ENCODE measurements at regions not wholly inside any gene's neighbourhood (a gene's known extent, or its start where the extent isn't known, plus 50 kb on each side); places are given as distances from the start of the nearest gene placed in this dataset.
"Not testable (repeated sequence)": the region's sequence is repeated elsewhere in the genome, so short reads cannot be mapped to it uniquely, and the experiment has no call there.

DNA sequence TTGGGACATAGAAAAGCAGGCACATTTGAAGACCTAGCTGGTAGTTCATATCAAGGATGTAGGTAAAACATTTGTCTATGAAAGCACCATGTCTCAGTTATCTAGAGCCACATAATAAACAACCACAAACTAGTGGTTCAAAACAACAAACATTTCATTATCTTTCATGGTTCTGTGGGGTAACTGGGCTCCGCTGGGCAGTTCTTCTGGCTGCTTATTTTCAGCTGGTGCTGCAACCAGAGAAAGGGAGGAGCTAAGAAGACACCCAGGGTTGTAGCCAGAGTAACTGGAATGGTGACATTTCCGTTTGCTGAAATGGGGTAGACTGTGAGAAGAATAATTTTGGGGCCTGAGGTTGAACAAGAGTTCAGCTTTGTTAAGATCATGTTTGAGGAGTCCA, 145.7 kb upstream of the SULF2 start:
- no peak for DNase-seq (ENCODE audit: low read depth in 2 of 3, low spot score in 2 of 3)

- DNase-seq (ENCODE audit: low read depth in 2 of 3, low spot score in 2 of 3) = no peak
Measured at GRCh38 chr20:47929368-47930115, 144.3 kb upstream of the SULF2 start.

- DNase-seq (ENCODE audit: low read depth in 2 of 3, low spot score in 2 of 3) = no peak
Measured at GRCh38 chr20:47927944-47928343, 142.7 kb upstream of the SULF2 start.

GRCh38 chr20:47927385-47927851, 142.1 kb upstream of the SULF2 start:
- DNase-seq (ENCODE audit: low read depth in 2 of 3, low spot score in 2 of 3) = no peak

GRCh38 chr20:47926731-47927130, 141.4 kb upstream of the SULF2 start:
- no peak for DNase-seq (ENCODE audit: low read depth in 2 of 3, low spot score in 2 of 3)

DNA sequence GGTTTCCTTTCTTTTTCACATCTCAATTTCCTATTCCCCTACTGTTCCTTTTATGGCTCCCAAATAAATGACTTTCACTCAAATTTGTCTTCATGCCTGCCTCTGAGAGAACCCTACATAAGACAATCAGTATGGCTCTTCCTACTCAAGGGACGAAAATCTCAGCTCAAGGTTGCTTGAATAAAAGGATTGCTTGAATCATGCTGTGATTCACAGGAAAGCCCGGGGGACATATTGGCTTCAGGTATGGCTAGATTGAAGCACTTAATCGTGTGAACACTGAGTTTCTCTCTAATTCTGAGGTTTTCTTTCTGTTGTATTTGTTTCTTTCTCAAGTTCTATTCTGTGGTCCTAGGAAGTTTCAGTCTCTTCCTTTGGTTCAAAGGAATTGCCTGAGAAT, 140.3 kb upstream of the SULF2 start:
- no peak for DNase-seq (ENCODE audit: low read depth in 2 of 3, low spot score in 2 of 3)

- no peak for DNase-seq (ENCODE audit: low read depth in 2 of 3, low spot score in 2 of 3)
Measured at GRCh38 chr20:47922269-47922668, 137.0 kb upstream of the SULF2 start.

DNA sequence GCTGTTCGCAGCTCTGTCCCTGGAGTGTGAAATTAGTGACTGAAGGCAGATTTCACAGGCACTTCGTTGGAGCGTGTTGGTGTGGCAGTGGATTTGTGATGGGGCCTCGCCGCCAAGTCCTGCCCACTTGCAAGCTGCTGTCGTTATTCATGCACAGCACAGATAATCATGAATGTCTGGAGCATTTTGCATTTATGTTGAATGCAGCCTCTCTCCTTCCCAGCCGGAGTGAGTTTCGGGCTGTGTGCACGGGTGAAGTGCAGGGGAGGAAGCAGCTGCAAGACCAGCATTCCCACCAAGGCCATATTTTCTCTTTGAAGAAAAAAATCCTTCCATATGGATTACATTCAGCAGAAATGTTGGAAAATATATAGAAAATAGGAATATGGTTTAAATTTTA, 136.5 kb upstream of the SULF2 start:
- DNase-seq (ENCODE audit: low read depth in 2 of 3, low spot score in 2 of 3) = not testable (repeated sequence)

GRCh38 chr20:47921408-47921807, 136.1 kb upstream of the SULF2 start:
- DNase-seq (ENCODE audit: low read depth in 2 of 3, low spot score in 2 of 3) = no peak

DNA sequence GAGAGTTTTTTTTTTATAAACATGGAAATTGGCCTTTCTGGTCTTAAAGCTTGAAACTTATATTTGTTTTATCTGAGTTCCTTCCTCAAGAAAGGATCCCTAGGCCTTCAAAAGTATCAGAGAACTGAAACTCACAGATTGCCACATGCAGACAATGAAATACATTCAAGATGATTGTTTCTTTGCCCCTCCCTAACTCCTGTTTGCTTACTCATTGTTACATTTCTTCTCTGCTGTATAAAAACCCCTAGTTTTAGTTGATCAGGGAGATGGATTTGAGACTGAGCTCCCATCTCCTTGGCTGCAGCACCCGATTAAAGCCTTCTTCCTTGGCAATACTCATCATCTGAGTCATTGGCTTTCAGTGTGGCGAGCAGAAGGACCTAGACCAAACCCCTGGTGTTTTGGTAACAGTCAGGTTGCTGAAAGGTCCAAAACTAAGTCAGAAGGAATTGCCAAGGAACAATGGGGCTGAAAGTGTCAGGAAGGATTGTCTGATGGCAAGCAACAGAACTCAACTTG, 132.3 kb upstream of the SULF2 start:
- DNase-seq (ENCODE audit: low read depth in 2 of 3, low spot score in 2 of 3) = no peak

- DNase-seq (ENCODE audit: low read depth in 2 of 3, low spot score in 2 of 3) = no peak
Measured at GRCh38 chr20:47915495-47915894, 130.2 kb upstream of the SULF2 start.

DNA sequence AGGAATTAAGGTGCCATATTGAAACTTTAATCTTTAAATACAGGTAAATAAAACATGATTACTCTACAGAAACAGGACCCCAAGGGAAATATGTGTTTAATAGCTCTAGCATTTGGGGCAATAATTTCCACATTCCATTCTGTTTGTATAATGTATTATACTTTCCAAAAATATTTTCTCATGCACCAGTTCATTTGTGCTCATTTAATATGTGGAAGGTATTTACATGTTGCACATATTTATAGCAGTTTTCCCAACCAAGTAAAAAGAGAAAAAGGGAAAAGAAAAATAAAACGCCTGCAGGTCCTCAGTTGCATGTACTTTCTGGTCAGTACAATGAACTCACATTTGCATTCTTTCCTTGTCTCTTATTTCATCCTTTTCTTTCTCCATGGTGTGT, 129.5 kb upstream of the SULF2 start:
- no peak for DNase-seq (ENCODE audit: low read depth in 2 of 3, low spot score in 2 of 3)

DNA sequence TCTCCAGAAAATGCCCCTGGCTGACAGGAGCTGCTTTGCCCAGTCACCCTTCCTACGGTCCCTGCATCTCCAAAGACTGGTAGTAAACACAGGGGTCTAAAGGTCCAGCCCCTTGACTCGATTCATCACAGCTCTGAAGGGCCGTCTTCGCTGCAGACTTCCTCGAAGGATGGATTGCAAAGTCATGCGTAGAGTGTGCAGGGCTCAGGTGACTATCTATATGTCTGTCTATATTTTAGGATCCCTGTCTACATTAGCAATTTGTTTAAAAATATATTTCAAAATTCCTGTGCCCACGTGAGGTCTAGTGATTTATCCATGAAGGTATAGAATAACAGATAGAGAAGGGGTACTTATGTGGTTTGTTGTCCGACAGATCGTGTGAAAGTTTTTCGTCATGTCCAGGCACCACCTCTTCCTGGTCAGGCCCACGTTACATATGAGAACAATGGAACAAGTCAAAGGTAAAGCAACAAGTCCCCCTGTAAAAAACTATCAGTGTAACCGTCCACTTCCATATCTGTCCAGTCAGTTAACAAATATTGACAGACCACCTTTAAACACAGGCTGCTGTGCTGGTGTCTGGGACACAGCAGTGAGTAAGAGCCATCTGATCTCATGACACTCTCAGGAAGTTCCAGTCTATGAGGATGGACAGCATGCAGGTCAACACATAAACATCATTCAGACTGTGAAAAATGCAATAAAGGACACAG, 127.7 kb upstream of the SULF2 start:
- DNase-seq (ENCODE audit: low read depth in 2 of 3, low spot score in 2 of 3) = not testable (repeated sequence)

- DNase-seq (ENCODE audit: low read depth in 2 of 3, low spot score in 2 of 3) = not testable (repeated sequence)
Measured at GRCh38 chr20:47912165-47912564, 126.9 kb upstream of the SULF2 start.

GRCh38 chr20:47909696-47910369, 124.6 kb upstream of the SULF2 start:
- DNase-seq (ENCODE audit: low read depth in 2 of 3, low spot score in 2 of 3) = not testable (repeated sequence)

GRCh38 chr20:47908361-47909035, 123.2 kb upstream of the SULF2 start:
- DNase-seq (ENCODE audit: low read depth in 2 of 3, low spot score in 2 of 3) = not testable (repeated sequence)

DNA sequence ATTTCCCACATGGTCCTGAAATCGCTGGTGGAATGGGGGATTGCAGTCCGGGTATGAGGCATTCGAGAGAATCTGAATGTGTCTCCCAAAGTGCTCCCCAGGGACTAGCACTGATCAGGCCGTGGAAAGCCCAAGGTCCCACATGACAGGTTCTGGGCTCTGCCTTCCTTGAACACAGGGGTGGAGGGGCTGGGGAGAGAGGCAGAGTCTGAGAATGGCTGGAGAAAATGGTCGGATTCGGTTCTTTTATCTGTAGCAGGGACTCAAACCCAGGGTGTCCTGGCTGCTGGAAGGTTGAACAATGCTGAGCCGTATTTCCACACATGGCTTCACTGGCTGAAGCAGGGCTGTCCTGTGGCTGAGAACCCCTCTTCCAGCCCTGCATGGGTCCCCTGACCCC, 122.7 kb upstream of the SULF2 start:
- DNase-seq (ENCODE audit: low read depth in 2 of 3, low spot score in 2 of 3) = not testable (repeated sequence)

GRCh38 chr20:47907031-47907675, 121.9 kb upstream of the SULF2 start:
- no peak for DNase-seq (ENCODE audit: low read depth in 2 of 3, low spot score in 2 of 3)

GRCh38 chr20:47906348-47906660, 121.0 kb upstream of the SULF2 start:
- no peak for DNase-seq (ENCODE audit: low read depth in 2 of 3, low spot score in 2 of 3)

- no peak for DNase-seq (ENCODE audit: low read depth in 2 of 3, low spot score in 2 of 3)
Measured at GRCh38 chr20:47905628-47906347, 120.5 kb upstream of the SULF2 start.

All from hematopoietic multipotent progenitor cell (in vitro differentiated cells).